Endometrial microvascular endothelial cells (primary cell): ENCODE measurements at regions not wholly inside any gene's neighbourhood (a gene's known extent, or its start where the extent isn't known, plus 50 kb on each side); places are given as distances from the start of the nearest gene placed in this dataset.

Experiments used
- in situ Hi-C: cut with HindIII; loops from 2 replicates; pipeline ENCODE4 v1.10.0; 2017; ENCODE audit warnings: low sequenced_read_pairs, low pct_unique_long_range_greater_than_20kb; ENCODE audit errors: inconsistent ontology term

DNA sequence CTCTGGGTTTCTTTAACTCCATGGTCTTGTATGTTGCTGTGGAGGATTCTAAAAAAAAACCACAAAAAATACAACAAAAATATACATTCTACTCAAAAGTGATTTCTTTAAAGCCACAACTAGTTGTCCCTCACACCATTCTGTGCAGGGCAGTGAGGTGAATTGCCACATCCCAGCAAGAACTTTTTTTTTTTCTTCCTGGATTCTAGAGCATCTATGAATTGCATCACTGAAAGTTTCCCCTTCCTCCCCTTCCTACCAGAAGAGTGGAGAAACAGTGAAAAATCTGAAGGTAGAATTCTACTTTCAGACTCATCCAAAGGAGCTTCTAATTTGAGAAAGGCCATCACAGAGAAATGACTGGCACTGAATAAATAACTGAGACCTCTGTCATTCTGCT lies 395.3 kb downstream of the AEBP2 start:
- in situ Hi-C loops: no loop called here

DNA sequence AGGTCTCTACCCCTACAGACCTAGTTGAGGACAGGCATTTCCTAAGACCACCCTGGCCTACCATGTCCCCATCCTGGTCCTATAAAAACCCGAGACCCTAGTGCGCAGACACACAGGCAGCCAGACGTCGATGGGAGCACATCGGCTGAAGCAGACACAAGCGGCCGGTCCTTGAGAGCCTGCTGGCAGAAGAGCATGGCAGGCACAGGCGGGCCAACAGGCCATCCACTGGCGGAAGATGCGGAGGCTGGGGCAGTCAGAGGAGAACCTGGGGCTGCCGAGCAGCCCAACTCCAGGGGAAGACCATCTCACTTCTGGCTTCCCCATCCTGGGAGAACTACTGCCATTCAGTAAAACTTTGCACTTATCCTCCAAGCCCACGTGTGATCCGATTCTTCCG lies 396.8 kb downstream of the AEBP2 start:
- in situ Hi-C loops: no loop called here

DNA sequence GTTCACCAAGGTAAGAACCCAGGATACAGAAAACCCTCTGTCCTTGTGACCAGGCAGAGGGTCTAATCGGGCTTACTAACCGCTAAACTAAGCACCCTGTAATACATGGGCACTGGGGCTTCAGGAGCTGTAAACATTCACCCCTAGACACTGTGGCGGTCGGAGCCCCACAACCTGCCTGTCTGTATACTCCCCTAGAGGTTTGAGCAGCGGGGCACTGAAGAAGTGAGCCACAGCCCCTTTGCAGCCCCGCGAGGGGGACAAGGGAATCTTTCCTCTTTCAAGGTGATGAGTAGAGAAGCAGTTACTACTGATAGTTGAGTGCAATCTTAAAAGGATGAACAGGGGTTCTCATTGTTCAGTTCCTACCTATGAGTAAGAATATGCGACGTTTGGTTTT lies 397.2 kb downstream of the AEBP2 start:
- in situ Hi-C loops: no loop called here

DNA sequence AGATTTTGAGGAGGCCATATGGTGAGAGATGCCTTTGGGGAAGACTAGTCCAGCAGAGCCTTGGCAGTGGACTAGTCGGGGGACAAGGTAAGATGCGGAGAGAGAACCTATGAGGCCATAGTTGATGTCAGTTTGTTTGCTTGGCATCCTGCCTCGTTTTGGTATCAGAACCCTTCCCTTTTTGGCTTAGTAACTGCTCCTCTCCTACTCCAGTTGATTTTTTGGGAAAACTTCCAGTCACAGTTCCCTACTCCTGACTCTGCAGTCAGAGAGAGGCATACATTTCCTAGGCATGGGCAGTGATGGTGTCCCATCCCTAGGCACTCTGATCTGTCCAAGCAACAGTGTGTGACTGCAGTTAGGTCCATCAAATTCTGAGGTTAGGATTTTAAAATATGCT lies 398.3 kb downstream of the AEBP2 start:
- in situ Hi-C loops: no loop called here

DNA sequence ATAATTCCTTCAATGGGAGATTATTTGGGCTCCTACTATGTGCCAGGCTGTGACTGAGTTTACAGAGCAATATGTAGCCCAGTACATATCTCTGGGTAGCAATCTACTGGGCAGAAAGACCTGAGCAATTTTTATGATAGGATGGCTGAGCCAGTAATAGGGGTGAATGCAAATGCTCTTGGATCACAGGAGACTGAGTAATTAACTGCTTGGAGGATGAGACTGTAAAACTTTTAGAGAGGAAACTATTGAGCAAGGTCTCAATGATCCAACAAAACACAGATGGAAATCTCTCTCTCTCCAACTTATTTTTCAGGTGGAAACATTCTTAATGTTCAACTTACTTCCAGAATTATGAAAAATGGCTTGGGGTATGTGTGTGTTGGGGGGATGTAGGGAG lies 402.2 kb downstream of the AEBP2 start:
- in situ Hi-C loops: no loop called here

DNA sequence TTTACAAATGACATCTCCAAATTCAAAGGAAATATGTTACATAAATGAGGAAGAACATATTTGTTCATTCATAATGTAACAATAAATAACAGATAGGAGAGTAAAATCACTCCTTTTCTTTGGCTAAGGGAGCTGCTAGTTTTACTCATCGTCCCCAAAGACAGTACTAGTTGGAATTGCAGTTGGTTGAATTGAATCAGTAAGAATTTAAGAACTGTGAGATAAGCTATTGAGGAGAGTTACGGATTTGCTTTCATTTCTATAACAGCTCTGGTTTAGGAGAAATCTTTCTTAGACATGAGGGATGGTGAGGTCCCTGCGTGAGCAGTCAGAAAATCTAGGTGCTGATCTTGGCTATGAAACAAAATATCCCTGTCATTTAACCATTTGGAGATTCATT lies 402.8 kb downstream of the AEBP2 start:
- in situ Hi-C loops: no loop called here

DNA sequence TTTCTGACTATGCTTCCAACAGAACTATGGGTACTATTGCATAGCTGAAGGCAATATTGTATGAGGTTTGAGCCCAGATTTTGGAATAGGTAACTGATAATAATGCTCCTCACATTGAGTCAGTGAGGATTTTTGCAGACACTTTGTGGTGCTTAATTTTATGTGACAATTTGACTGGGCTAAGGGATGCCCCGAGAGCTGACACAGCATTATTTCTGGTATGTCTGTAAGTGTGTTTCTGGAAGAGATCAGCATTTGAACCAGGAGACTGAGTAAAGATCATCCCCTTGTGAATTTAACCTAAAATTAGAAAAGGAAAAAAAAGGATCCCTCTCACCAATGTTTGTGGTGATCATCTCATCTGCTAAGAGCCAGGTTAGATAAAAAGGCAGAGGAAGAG lies 404.9 kb downstream of the AEBP2 start:
- in situ Hi-C loops: no loop called here

DNA sequence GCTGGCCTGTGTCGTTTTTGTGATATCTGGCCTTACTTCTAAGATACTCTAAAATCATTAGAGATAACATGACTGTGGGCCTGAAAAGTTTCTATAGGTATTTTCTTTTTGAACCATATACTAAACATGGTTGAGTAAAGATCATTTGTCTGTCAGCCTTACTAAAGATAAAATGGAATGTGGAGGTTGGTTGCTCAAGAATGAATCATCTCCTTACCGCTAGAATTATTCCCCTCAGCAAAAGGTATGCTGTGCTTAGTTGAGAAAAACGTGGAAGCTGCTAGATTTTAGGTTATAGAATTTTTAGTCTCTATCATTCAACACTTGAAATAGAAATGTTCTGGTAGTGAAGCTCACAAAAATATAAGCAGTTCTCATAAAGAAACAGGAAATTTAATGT lies 407.3 kb downstream of the AEBP2 start:
- in situ Hi-C loops: no loop called here

DNA sequence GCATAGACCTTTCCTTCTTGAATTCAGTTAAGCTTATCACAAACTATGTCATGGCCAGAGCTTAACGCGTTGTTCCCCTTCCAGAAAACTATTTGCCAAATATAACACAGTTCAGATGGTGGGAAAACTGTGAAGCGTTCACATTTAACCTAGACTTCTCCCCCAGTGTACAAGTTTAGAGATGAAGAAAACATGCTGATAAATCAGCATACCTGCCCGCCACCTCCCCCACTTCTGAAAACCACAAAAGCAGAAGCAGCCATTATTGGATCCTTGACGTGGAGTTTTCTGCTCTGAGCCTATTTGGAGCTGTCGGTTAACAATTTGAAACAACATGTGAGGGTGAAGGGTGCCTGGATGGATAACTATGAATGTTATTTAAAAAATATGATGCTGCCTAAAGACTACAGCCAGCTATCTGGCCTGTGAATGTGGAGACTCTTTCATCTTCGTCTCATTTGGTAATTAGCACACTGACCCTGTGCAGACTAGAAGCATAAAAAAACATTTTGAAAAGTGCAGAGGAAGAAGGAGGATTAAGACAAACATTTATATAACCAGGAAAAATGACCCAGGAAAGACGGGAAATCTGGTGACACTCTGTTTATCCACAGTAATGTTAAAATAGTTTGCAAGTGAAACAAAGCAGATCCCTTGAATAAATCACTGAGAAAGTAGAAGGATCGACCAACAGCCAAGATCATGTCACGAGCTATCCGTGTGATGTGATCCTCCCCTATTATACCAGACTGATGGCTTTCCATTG lies 408.2 kb downstream of the AEBP2 start:
- in situ Hi-C loops: no loop called here

DNA sequence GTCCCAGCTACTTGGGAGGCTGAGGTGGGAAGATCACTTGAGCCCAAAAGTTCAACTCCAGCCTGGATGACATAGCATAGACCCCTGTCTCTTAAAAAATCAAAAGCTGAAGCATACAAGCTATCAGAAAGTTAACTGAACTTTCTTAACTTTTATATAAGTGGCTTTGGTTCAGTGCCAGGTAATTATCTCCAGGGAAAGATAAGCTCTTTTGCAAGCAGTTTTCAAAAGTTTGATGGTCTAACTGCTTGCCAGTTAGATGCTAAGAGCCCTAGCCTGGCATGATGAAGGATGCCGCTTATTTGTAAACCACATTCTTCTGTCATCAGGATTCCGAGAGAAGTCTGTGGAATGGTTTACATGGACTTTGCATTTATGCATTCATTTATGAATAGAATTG lies 409.1 kb downstream of the AEBP2 start:
- in situ Hi-C loops: no loop called here

DNA sequence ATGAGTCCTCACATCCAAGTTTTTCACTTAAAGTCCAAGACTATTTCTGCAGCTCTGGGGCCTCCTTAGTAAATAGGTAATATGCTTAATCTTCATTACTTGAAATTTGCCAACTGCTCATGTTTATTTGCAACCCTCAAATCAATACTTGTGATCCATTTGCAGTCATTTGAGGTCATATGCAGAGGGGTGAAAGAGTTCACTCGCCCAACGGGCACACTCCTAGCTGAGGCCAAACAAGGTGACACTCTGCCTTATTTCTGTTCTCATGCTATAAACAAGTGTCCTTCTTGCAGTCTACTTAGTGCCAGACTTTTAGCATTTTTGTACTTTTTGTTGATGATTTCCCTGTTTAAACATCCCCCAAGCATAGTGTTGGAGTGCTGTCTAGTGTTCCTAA lies 409.9 kb downstream of the AEBP2 start:
- in situ Hi-C loops: no loop called here

DNA sequence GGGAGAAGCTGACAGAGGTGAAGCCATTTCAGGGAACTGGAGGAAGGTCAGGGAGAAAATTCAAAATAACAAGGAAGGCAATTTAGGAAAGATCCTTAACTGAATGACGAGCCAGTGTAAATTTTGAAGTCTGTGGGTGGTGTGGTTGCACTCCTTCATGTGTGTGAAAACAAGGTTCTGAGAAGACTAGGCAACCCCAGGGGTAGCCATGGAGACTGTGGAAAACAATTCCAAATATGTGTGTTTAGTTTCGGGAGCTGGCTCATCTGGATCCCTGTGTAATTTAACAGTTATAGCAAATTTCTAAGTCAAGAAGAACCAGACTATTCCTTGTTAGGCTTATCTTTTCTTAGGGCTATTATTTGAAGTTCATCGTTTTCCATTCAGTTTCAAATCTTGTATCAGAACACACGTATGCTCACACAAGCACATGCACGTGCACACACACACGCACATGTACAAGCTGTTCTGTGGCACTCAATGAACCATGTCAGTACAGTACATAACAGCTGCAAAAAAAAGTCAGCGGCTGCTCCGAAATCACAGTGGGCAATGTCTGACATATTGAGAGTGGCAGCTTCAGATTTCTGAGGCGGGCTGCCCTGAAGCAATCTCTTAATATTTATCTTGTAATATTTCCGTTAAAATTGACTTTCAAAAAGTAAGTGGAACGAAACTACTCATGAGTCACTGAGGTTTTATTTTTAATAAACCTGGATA lies 411.2 kb downstream of the AEBP2 start:
- in situ Hi-C loops: no loop called here

DNA sequence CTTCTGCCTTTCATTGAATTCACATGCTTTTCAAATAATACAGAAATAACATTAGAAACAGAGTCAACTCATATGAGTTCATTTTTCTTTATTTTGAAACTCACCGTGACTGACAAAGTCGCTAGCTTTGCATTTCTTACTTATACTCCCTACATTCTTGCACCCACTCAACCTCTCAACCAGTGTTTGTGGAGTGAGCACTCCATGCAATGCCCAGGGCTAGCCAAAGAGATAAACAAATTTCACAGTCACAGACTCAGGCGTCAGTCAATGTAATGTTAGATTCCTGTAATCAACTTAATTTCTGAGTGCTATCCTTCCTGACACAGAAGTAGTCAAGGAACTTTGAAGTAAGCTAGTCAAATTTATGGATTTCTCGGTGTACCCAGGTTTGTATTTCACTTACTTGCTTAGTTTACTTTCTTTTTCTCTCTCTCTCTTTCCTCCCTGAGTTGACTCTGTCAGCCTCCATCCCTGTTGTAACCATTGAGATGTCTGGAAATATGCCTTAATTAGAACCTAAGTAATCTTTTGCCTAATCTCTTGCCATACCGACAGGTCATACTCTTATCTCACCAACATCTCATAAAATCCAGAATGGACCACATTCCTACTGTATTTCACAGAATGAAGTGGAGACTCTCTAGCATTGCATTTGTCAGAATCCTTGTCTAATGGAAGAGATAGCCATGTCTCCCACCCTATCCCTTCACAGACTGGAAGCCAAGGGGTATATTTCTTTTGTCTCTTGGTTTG lies 413.0 kb downstream of the AEBP2 start:
- in situ Hi-C loops: no loop called here

DNA sequence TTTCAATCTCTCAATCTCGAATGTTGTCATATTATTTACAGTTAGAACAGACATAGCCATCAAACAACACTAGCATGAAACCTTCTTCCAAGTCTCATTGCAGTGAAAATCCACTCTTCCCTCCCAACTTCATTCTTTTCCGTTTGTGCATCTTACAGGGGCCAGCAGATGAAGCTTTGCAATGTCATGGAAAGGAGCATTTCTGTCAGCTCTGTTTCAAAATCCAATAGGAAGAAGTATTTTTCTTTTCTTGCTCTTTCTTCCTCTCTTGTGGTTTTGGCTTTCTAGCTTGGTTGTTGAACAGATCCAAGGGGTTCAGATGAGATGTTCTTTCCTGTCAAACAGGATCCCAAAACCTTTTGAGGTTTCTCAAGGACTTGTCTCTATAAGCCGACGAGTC lies 416.6 kb downstream of the AEBP2 start:
- in situ Hi-C loops: no loop called here

DNA sequence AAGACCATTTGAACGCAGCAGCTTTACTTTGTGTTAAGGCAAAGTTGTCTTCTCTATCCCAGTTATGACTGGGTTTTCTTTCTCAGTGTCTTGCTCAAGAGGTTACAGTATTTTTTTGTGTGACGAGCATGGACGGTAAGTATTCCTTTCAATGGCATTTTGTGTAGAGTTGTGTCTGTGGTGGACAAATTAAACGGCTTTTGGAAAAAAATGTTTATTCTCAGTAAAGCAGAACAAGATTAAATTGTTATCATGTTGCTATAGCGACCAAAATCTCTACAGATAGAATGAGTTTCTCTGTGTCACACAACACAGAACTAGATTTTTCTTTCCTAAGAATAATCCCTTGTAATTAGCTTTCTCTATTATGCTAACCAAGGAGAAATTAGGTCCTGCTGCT lies 417.1 kb downstream of the AEBP2 start:
- in situ Hi-C loops: no loop called here

DNA sequence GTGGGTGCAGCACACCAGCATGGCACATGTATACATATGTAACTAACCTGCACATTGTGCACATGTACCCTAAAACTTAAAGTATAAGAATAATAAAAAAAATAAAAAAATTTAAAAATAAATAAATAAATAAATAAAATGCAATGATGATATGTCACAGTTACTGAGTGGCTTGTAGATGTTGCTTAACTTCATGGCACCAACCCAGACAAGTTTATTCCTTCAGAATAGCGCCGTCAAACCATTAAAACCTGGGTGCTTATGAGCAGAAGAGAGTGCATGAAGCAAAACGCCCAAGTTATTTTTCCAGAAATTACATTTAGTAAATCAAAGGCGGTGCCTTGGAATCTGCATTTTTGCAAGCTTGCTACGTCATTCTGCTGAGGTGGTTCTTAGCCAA lies 417.9 kb downstream of the AEBP2 start:
- in situ Hi-C loops: no loop called here

DNA sequence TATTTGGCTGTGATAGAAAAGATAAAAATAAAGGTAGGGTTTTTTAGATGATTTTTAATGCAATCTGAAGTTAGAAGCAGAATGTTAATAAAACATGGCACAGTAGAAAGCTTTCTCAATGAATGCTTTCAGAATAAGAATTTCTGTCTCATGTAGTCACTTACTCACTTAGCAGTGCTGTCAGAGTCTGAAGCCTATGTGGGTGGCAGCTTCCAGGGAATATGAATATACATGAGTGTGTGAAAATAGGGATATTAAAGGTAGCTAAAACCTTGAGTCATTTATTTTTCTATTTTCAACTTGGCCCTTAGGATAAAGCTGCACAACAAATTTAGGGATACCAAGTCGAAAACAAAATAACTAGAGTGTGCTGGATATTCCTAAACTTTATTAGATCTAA lies 427.9 kb downstream of the AEBP2 start:
- in situ Hi-C loops: no loop called here

DNA sequence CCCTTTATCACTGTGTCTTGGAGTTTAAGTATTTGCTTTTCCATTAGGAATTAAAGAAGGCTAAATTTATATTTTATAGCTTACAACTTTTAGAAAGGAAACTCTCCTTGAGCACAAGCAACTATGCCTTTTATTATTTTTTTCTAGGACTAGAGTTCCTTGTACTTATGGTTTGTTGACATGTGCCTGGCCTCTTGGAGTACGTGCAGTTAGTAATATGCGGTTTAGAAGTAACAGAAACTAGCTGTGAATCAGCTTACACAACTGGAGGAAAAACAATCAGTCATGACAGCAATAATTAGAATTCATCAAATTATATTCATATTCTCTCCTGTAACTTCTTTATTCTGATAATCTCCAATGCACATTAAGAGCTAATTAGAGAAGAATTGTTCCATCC lies 428.7 kb downstream of the AEBP2 start:
- in situ Hi-C loops: no loop called here

DNA sequence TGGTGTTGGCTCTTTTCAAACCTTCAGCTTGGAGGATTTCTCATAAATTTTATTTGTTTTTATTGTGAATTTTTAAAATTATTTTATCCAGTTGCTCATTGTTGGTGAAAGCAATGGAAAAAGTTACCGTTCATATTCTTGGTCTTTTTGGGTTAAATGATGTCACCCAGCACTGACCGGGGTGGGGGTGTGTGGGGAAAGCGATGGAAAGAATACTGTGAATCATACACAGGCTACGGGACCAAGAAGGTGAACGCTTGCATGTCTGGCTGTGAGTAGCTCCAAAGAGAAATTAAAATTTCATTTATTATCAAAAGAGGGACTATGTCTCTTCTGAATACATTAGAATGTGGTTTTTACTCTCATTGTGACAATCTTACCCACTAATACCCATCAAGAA lies 430.1 kb downstream of the AEBP2 start:
- in situ Hi-C loops: no loop called here
